ACC112 (cell line): ENCODE measurements at regions not wholly inside any gene's neighbourhood (a gene's known extent, or its start where the extent isn't known, plus 50 kb on each side); places are given as distances from the start of the nearest gene placed in this dataset.
"Not testable (repeated sequence)": the region's sequence is repeated elsewhere in the genome, so short reads cannot be mapped to it uniquely, and the experiment has no call there.

Source experiments
- H2AFZ ChIP-seq: fragments of 200-600 bp; sonication (generic); one replicate; pipeline ENCODE4 v1.6.0; 2017; ENCODE audit warnings: antibody characterized with exemption, low read length; ENCODE audit not compliant: unreplicated experiment
- H3K27ac ChIP-seq: fragments of 200-600 bp; sonication (generic); 2 replicates; pipeline ENCODE4 v1.5.1; 2014; ENCODE audit warnings: low read depth, mild to moderate bottlenecking, antibody characterized with exemption, low read length, moderate library complexity
- H3K27me3 ChIP-seq: fragments of 200-600 bp; sonication (generic); 2 replicates; pipeline ENCODE4 v1.6.1; 2014; ENCODE audit warnings: mild to moderate bottlenecking, antibody characterized with exemption, low read length, moderate library complexity, mixed read lengths; ENCODE audit not compliant: insufficient read depth
- H3K36me3 ChIP-seq: fragments of 200-600 bp; sonication (generic); 2 replicates; pipeline ENCODE4 v1.6.1; 2016; ENCODE audit warnings: mild to moderate bottlenecking, antibody characterized with exemption, low read length, moderate library complexity, mixed read lengths; ENCODE audit not compliant: insufficient read depth
- H3K4me1 ChIP-seq: fragments of 200-600 bp; sonication (generic); one replicate; pipeline ENCODE4 v1.6.1; 2016; ENCODE audit warnings: low read length, mixed read lengths; ENCODE audit not compliant: insufficient read depth, unreplicated experiment, control insufficient read depth
- H3K4me3 ChIP-seq: fragments of 200-600 bp; sonication (generic); 2 replicates; pipeline ENCODE4 v1.5.1; 2014; ENCODE audit warnings: mild to moderate bottlenecking, low read depth, low read length
- H3K79me2 ChIP-seq: fragments of 200-600 bp; sonication (generic); one replicate; pipeline ENCODE4 v1.6.0; 2016; ENCODE audit warnings: low read length; ENCODE audit not compliant: control insufficient read depth, unreplicated experiment, insufficient read depth

DNA sequence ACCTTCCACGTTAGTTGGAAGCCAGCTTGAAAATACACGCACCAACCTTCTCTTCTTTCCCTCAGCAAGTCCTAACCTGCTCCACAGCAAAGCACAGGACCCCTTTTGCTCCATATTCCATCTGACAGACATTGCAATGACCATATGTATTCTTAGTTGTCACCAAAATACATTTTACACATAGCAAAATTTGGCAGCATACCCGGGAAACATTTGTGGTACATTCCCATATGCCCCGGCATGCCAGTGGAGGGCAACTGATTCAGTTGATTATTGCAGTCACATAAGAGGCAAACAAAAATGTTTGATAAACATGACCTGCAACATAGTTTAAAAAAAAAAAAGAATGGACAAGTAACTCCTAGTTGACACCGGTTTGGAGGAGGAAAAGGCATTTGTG, 202.1 kb upstream of the UBE2E3 start:
- Histone ChIP-seq H3K4me1 (no peaks in the 10 kb centered on the region), H3K27ac (no peak overlapping the region), H3K79me2 (no peaks in the 10 kb centered on the region), H3K27me3 (no peaks in the 10 kb centered on the region), H3K36me3 (no peaks in the 10 kb centered on the region), H3K4me3 (no peak overlapping the region), H2AFZ (no peak overlapping the region)

DNA sequence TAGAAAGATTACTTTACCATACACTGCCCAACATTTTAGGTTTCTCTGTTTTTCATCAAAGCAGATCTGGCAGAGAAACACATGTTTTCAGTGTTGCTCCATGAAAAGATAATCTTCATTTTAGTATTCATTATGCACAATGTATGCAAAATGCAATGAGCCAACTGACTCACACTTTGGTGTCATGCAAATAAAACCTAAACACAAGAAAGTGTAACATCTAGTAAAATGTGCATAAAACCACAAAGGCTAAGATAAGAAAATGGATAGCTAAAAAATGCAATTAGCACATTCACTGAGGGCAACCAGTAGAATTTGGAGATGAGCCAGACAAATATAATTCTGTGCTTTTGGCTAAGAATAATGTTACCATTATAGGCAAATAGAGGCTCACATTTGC, 203.5 kb upstream of the UBE2E3 start:
- no peaks in the 10 kb centered on the region for H3K4me1 ChIP-seq
- no peaks in the 10 kb centered on the region for H3K27me3 ChIP-seq
- no peak overlapping the region for H3K27ac ChIP-seq
- no peak overlapping the region for H3K4me3 ChIP-seq
- no peak overlapping the region for H2AFZ ChIP-seq
- H3K79me2 ChIP-seq = no peaks in the 10 kb centered on the region
- no peaks in the 10 kb centered on the region for H3K36me3 ChIP-seq

DNA sequence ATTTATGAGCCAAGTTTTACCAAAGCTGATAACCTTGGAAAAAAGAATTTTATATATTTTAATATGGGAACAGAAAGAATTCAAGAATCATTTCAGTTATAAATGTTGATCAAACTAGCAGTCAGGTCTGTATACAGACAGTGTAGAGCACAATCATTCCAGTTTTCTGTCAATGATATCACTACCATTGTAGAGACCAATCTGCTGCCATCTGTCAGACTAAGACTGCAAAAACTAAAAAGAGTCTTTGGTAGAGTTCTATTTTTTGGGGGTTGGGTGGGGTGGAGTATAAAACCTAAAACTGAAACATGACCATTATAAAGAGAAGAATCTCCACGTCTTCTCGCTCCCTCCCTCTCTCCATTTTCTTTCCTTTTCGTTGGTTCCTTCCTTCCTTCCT, 204.7 kb upstream of the UBE2E3 start:
- H3K27ac ChIP-seq = no peak overlapping the region
- no peaks in the 10 kb centered on the region for H3K27me3 ChIP-seq
- H3K36me3 ChIP-seq = no peaks in the 10 kb centered on the region
- no peaks in the 10 kb centered on the region for H3K4me1 ChIP-seq
- H2AFZ ChIP-seq = no peak overlapping the region
- H3K4me3 ChIP-seq = no peak overlapping the region
- no peaks in the 10 kb centered on the region for H3K79me2 ChIP-seq

DNA sequence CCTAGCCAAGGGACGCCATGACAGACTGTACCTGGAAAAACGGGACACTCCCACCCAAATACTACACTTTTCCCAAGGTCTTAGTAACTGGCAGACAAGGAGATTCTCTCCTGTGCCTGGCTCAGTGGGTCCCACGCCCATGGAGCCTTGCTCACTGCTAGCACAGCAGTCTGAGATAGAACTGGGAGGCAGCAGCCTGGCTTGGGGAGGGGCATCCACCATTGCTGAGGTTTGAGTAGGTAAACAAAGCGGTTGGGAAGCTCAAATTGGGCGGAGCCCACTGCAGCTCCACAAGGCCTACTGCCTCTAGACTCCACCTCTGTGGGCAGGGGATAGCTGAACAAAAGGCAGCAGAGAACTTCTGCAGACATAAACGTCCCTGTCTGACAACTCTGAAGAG, 215.1 kb upstream of the UBE2E3 start:
- not testable (repeated sequence) for H3K27ac ChIP-seq, H3K36me3 ChIP-seq, H3K27me3 ChIP-seq, H3K79me2 ChIP-seq, H3K4me3 ChIP-seq, H2AFZ ChIP-seq
- H3K4me1 ChIP-seq = peaks cover 14% of the 10 kb centered on the region

DNA sequence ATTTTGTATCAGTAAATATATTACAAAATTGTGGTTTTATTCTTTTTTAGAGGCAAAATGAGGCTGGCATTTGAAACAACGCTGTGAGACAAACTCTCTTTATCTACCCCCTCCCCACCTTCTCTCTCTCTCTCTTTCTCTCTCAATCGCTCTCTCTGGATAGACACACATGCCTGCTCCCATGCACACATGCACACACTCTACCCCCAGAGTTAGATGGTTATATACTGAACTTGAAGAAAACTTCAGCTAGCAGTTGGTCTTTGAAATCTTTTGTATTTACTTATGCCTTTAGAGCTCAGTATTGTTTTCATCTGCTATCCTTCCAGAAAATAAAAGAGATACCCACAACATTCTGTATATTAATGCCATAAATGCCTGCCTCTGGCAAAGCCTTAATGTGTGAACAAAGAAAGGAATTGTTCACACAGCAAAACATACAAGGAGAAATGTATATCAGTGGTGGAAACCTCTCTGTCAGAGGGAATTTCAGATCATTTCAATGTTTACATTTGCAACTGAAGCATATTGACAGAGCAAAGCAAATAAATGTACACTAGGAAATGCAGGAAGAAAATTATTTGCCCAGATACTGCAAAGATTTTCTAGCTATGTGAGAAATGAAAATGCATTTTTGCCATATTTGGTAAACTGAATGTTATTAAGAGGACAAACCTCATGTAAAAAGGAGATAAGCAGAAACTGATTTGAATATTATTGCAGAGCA, 217.0 kb upstream of the UBE2E3 start:
- Histone ChIP-seq H3K27ac (no peak overlapping the region), H3K79me2 (no peaks in the 10 kb centered on the region), H3K36me3 (no peaks in the 10 kb centered on the region), H3K4me1 (peaks cover 17% of the 10 kb centered on the region), H3K4me3 (no peak overlapping the region), H2AFZ (no peak overlapping the region), H3K27me3 (no peaks in the 10 kb centered on the region)

DNA sequence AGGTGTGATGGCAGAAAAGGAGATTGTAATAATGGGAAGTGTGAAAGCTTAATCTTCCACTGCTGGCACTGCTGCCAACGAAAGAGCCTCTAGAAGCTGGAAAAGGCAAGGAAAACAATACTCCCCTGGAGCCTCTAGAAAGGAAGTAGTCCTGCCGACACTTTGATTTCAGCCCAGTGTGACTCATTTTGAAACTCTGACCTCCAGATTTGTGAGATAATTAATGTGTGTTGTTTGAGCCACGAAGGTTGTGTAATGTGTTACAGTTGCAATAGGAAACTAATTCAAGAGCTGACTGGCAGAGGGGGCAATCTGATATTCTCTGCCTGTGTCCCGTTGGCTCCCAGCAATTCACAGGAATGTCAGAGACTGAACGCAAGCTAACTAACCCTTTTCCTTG, 219.2 kb upstream of the UBE2E3 start:
- Histone ChIP-seq H2AFZ (no peak overlapping the region), H3K36me3 (no peaks in the 10 kb centered on the region), H3K27me3 (no peaks in the 10 kb centered on the region), H3K79me2 (no peaks in the 10 kb centered on the region), H3K4me3 (no peak overlapping the region), H3K27ac (no peak overlapping the region), H3K4me1 (peaks cover 17% of the 10 kb centered on the region)

DNA sequence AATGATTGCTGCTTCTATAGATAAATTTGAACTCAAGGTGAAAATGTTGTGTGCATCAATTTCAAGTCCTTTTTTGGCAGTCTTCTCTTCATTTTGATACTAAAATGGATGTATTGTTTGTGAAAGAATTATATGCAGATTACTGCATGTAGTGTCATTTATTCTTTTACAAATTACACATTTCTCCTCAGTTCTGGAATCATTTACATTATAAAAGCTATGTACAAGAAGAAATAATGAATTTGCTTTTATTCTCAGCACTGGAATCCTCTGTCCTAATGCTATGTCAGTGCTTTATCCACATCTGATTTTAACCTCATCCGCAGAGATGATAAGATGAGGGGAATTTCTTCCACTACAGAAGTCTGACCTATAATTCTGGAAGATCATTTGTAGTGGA, 220.8 kb upstream of the UBE2E3 start:
- no peak overlapping the region for H3K27ac ChIP-seq
- peaks cover 17% of the 10 kb centered on the region for H3K4me1 ChIP-seq
- no peaks in the 10 kb centered on the region for H3K36me3 ChIP-seq
- H3K27me3 ChIP-seq = no peaks in the 10 kb centered on the region
- no peaks in the 10 kb centered on the region for H3K79me2 ChIP-seq
- no peak overlapping the region for H2AFZ ChIP-seq
- H3K4me3 ChIP-seq = no peak overlapping the region

DNA sequence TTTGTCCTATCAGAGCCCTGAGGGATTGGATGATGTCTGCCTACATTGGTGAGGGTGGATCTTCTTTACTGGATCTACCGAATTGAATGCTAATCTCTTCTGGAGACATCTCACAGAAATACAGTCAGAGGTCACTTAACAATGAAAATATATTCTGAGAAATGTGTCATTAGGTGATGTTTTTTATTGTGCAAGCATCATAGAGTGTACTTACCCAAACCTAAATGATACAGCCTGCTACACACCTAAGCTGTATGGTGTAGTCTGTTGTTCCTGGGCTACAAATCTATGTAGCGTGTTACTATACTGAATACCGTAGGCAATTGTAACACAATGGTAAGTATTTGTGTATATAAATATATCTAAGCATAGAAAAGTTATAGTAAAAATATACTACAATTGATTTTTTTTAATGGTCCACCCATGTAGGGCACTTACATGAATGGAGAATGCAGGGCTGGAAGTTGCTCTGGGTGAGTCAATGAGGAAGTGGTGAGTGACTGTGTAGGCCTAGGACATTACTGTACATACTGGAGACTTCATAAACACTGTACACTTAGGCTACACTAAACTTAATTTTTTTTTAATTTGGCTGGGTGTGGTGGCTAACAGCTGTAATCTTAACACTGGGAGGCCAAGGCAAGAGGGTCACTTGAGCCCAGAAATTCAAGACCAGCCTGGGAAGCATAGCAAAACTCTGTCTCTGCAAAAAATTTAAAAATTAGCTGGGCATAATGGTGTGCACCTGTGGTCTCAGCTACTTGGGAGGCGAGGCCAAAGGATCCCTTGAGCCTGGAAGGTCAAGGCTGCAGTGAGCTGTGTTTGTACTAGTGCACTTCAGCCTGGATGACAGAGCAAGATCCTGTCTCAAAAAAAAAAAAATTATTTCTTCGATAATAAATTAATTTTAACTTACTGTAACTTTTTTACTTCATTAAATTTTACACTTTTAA, 226.3 kb upstream of the UBE2E3 start:
- H3K4me1 ChIP-seq = no peaks in the 10 kb centered on the region
- no peak overlapping the region for H2AFZ ChIP-seq
- no peaks in the 10 kb centered on the region for H3K79me2 ChIP-seq
- H3K4me3 ChIP-seq = no peak overlapping the region
- no peaks in the 10 kb centered on the region for H3K36me3 ChIP-seq
- H3K27me3 ChIP-seq = no peaks in the 10 kb centered on the region
- H3K27ac ChIP-seq = no peak overlapping the region

DNA sequence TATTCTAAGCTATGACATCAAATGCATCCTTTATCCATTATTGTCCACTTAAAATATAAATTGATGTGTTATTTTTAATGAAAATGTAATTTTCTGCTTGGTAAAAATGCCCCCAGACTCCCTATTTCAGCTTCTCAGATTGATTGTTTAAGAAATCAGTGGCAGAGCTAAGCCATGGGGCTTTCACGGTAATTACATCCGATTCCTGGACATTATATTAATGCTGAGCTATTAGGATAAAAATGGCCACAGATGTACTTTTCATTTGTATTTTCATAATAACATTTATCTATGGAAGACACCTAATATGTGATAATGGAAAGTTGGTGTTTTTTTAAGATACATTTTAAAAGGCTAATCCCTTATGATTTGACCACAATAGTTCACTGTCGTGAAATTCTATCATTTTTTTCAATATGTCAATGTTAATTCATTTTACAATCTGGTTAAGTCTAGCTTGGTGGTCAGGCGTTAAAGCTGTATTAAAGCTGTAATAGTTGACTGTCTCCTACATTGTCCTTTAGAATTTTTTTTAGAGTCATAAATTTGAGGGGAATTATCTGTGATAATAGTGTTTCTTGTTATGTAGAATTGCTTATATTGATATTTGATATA, 229.0 kb upstream of the UBE2E3 start:
- H2AFZ ChIP-seq = no peak overlapping the region
- H3K4me3 ChIP-seq = no peak overlapping the region
- no peaks in the 10 kb centered on the region for H3K36me3 ChIP-seq
- no peaks in the 10 kb centered on the region for H3K79me2 ChIP-seq
- no peaks in the 10 kb centered on the region for H3K4me1 ChIP-seq
- no peak overlapping the region for H3K27ac ChIP-seq
- H3K27me3 ChIP-seq = no peaks in the 10 kb centered on the region

DNA sequence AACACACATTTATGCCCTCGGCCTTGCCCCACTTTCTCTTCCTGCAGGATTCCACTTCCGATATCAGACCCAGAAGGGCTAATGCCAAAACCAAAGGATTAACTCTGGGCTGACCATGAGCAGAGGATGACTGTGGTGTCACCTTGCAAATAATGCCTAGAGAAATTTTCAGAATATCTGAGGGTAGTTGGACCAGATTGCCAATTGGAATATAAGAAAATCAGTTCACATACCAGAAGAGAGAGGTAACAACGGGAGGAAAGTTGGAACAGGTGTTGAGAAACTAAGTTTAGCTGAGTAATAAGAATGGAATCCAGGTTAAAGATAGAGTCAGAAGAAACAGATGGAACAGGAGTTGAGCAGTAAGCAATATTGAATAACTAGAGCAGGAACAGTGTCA, 232.7 kb upstream of the UBE2E3 start:
- H2AFZ ChIP-seq = no peak overlapping the region

More for the DNA sequence above, 232.7 kb upstream of the UBE2E3 start:
- Histone ChIP-seq H3K79me2 (no peaks in the 10 kb centered on the region), H3K36me3 (no peaks in the 10 kb centered on the region), H3K4me1 (no peaks in the 10 kb centered on the region), H3K27ac (no peak overlapping the region), H3K4me3 (no peak overlapping the region), H3K27me3 (no peaks in the 10 kb centered on the region)
